AG10803 (cell line): ENCODE measurements at regions not wholly inside any gene's neighbourhood (a gene's known extent, or its start where the extent isn't known, plus 50 kb on each side); places are given as distances from the start of the nearest gene placed in this dataset.
A peak's percentile ranks its signal among the peaks of the same experiment; 100 is the strongest.

Experiments
- DNase-seq: peaks from one replicate; pipeline ENCODE4 v3.0.0; 2010; ENCODE audit warnings: low read depth
- H3K4me3 ChIP-seq: 2 replicates; pipeline ENCODE4 v1.5.1; 2011; ENCODE audit warnings: mild to moderate bottlenecking, low read length, control low read depth
- CTCF ChIP-seq: conservative IDR thresholded peaks from 2 replicates; pipeline ENCODE4 v1.5.1; 2011; ENCODE audit warnings: mild to moderate bottlenecking, low read length, control low read depth, inconsistent platforms

- TF ChIP-seq CTCF, result no peak
- H3K4me3 ChIP-seq, result no peak overlapping the region
- DNase-seq, result no peak
These were observed 88.7 kb upstream of the PRDM1 start for GRCh38 chr6:105997482-105997881.

GRCh38 chr6:105995391-105995865 lies 90.7 kb upstream of the PRDM1 start:
- no peak for DNase-seq
- TF ChIP-seq CTCF, result no peak
- peak overlapping the region; percentile 82 for H3K4me3 ChIP-seq

GRCh38 chr6:105994591-105995390 lies 91.3 kb upstream of the PRDM1 start:
- no peak for TF ChIP-seq CTCF
- H3K4me3 ChIP-seq, result peak overlapping the region; percentile 82
- DNase-seq, result peak; percentile 91

- TF ChIP-seq CTCF, result no peak; the same call in 1 of the 2 replicates
- peak overlapping the region; percentile 82 for H3K4me3 ChIP-seq
- DNase-seq, result peak; percentile 66
These were observed 92.0 kb upstream of the PRDM1 start for GRCh38 chr6:105994118-105994590.

GRCh38 chr6:105993341-105994117 lies 92.6 kb upstream of the PRDM1 start:
- no peak for TF ChIP-seq CTCF
- peak overlapping the region; percentile 82 for H3K4me3 ChIP-seq
- DNase-seq, result peak; percentile 31

GRCh38 chr6:105992315-105992961 lies 93.7 kb upstream of the PRDM1 start:
- peak; percentile 73 for DNase-seq
- peak overlapping the region; percentile 80 for H3K4me3 ChIP-seq

More at GRCh38 chr6:105992315-105992961, 93.7 kb upstream of the PRDM1 start:
- no peak for TF ChIP-seq CTCF
